RPMI7951 (cell line): ENCODE measurements at regions not wholly inside any gene's neighbourhood (a gene's known extent, or its start where the extent isn't known, plus 50 kb on each side); places are given as distances from the start of the nearest gene placed in this dataset.
"Not testable (repeated sequence)": the region's sequence is repeated elsewhere in the genome, so short reads cannot be mapped to it uniquely, and the experiment has no call there.

ENCODE experiments used
- DNase-seq: peaks from one replicate; pipeline ENCODE4 v3.0.0-alpha.2; 2012; ENCODE audit warnings: low read depth

DNA sequence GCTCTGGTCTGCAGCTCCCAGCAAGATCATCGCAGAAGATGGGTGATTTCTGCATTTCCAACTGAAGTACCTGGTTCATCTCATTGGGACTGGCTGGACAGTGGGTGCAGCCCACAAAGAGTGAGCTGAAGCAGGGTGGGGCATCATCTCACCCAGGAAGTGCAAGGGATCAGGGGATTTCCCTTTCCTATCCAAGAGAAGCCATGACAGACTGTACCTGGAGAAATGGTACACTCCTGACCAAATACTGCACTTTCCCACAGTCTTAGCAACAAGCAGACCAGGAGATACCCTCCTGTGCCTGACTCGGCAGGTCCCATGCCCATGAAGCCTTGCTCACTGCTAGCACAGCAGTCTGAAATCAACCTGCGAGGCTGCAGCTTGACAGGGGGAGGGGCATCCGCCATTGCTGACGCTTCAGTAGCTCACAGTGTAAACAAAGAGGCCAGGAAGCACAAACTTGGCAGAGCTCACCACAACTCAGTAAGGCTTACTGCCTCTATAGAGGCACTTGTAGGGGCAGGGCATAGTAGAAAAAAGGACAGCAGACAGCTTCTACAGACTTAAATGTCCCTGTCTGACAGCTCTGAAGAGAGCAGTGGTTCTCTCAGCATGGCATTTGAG, 60.5 kb downstream of the AREG start:
- peak; percentile 72 for DNase-seq

DNA sequence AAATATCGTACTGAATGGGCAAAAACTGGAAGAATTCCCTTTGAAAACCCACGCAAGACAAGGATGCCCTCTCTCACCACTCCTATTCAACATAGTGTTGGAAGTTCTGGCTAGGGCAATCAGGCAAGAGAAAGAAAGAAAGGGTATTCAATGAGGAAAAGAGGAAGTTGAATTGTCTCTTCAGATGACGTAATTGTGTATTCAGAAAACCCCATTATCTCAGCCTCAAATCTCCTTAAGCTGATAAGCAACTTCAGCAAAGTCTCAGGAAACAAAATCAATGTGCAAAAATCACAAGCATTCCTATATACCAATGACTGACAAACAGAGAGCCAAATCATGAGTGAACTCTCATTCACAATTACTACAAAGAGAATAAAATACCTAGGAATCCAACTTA, 64.4 kb downstream of the AREG start:
- not testable (repeated sequence) for DNase-seq

DNA sequence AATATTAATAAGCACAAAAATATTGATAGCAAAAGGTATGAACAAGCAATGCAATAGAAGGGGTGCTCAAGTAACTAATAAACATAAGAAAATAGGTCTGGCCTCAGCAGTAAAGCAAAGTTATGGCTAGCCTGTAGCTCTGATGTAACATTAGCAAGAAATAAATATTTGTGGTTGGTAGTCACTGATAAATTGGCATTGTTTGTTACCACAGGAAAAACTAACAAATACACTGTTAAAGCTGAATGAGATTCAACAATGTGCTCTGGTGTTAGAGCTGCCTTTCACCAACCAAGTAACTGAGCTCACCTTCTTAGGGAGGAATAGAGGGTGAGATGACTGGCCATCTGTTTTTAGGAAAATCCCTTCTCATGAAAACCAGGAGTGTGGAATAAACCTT, 71.4 kb downstream of the AREG start:
- DNase-seq, result no peak

DNA sequence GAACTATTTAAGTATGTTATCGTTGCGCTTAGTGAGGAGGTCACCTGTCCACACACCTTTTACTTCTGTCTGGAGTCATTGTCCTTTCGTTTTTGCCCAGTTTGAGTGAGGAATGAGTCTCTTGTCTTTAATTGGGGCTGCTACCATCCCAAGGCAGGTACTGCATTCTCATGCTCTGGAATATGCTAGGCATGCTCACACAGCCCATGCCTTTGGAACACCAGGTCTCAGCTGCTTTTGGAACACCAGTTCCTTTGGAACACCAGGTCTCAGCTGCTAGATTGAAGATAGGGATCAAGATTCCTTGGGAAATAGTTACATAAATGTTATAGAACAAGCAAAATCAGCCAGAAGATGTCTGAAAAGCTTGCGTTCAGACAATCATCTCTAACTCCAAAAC, 73.1 kb downstream of the AREG start:
- no peak for DNase-seq

DNA sequence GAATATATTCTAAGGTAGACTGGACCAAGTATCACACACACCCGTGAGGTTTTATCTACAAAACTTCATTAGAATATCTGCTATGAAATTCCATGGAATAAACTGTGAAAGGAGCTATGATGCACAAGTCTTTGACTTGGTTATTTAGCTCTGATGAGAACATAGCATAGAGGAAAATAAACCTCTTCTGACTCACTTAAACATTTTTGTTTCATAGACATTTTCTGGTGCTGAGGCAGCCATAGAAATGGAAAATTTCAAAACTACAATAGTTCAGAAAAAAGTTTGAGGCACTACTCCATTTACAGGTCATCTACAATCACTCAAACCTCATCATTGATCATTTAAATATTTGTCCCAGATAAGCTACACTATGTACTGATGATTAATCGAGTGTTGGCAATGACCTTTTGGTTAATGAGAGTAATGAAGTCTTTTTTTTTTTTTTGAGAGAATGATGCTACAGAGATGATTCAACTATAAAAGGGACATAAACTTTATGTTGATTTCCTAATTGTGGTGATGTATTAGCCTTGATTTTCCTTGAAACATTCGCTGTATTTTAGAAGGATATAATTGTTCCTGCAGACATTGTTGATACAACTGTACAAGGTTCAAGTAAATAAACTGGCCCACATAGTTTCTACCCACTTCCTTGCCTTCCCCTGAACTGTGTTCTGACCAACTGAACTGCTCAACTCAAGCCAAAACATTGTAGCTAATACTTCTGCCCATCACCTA, 77.5 kb downstream of the AREG start:
- DNase-seq, result no peak

DNA sequence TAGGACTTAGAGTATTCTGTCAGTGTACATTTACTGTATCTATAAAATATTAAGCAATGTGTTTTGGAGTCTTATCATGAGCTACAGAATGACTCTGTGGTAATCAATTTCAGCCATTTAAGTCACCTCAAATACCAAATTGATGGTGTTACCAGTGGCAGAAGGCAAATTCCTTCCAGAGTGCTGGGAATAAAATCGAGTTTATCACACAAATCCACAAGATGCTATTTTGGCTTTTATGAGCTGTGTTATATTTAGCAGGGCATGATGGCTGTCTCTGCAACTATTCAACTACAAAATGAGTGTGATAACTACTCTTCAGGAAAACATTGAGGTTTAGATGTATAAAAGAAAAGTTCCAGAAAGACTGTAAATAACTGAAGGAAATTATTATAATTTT, 78.2 kb downstream of the AREG start:
- no peak for DNase-seq

DNA sequence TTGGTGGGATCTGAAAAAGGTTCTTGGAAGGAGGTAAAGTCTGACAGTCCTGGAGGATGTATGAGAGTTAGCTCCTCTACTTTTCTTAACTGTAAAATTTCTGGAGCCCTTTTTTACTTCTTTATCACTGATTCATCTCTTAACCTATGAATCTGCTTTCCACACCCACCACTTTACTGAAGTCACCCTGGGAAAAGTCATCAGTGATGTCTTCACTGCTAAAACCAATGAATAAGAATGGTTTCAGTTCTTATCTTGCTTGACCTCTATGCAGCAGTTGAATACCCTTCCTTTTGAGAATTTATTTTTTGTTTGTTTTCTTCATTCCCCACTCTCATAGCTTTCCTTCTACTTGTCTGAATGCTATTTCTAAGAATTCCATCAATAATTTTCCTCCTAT, 80.0 kb downstream of the AREG start:
- no peak for DNase-seq

DNA sequence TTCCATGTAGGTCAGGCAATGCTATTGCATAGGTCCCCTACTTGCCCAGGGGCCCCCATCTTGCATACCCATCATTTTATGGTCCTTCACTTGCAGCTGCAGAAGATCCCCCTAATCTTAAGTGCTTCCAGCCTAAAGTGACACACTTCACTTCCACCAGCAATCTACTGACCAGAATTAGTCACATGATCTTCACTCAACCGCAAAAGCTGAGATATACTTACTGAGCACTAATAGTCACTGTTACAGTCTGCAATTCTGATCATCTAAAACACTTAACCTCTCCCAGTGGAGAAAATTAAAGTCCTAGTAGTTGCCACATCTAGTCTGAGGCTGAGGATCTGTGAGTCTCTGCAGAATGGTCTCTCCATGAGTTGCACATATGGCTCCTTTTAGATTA, 82.1 kb downstream of the AREG start:
- DNase-seq, result no peak

DNA sequence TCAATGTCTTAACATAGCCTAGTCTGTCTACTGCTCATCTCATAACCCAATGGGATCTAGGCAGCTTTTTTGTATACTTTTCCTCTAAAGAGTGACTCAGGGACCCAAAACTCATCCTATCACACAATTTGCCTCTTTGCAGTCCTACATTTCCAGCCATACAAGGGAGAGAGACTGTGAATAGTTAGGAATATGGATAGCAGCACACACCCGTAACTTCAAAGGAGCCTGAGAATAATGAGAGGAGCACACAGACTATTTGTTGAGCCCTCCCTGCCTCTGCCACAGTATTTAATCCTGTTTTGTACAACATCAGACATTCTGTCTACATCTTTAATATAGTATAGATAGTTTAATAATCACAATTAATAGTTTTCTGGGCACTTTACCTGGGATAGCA, 83.2 kb downstream of the AREG start:
- no peak for DNase-seq

DNA sequence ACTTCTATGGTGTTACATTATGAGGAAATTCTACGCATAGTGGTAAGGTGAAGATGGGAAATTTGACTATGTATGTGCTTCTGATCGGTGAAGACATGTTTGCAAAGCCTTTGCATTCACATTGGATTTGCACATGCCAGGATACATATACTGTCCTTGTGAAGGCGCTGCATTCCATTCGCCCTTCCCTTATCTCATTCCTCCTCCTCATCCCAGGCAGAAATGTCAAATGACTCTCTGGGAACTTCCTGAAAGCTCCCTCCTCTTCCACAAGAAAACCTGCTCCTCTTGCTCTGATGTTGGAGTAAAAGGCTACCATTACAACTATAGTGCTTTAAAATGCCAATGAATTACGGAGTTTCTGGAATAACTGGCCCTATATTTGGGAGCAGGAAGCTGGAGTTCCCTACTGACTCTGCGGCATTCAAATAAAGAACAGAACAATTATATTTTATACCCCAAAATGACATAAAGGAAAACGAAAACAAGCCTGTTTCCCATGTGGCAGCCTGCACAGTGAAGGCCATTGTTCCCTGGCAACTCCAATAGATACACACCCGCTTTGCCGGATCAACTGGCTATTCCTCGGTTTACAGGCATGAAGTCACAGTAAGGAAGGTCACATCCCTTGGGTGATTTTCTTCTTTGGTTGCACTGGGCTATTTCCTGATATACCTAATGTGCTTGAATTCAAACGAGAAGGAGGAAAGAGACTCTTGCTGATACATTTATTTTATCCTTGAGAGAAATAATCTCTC, 84.5 kb downstream of the AREG start:
- no peak for DNase-seq

DNA sequence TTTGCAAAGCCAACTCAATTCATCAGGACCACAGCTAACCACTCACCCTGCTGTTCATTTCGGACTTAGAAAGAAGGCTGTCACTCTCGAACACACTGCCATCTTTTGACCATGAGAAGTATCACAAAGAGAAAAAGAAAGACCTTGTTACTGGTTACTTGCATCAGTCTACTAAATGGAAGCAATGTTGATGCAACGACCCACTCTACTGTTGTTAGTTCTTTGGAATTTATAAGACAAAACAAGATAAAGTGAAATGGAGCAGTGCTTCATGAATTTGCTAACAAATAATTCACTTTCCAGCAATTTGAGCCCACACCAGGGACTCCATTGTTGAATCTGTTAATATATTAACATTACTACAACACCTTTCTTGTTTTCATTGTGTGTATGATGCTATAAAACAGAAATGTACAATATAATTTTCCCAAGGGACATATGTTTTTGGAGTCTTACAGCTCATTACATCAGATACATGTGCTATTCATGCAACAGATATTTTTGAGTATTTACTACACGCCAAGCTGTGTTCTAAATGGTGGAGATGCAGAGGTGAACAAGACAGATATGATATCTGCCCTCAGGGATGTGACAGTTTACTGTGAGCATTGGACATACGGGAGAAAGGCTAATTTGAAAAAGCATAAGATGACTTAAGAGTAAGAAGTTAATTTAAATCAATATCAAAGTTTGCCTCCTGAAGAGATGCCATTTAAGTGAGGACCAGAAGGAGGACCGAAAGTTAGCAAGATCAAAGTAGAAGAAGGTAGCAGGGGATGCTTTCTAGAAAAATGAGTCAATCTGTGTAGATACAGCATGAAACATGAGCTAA, 87.2 kb downstream of the AREG start:
- DNase-seq, result peak; percentile 84

DNA sequence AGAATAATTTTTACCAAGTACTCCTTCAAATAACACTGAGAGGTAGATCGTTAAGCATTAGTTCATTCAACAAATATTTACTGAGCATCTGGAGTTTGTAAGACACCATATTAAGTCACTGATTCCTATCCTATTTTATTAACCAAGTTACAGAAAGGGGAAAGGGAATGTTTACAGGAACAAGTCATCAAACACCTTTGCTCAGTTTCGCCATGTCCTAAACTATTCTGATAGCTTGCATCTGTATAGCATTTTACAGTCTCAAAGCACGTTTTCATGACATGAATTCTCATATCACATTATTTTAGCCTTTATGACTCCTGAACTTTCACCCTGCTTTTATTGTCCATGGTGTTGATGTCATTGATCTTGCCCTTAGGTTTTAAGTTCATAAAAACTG, 89.2 kb downstream of the AREG start:
- DNase-seq, result no peak

DNA sequence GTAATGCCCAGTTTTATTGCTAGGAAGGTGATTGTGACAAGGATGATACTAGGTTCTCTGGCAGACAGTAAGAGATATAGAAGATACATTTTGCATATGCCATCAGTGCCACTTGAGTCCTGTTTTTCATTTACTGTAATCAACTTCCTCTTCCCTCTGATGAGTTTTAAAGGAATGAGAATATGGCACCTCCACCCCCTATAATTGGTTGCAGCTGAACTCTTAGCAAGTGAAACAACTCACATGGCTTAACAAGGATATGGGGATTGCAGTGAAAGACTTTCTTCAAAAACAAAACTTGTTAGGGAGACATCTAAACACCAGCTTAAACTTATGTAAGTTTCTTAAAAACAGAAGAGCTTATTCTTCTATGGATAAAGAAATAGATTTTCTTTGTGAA, 90.0 kb downstream of the AREG start:
- peak; percentile 55 for DNase-seq

DNA sequence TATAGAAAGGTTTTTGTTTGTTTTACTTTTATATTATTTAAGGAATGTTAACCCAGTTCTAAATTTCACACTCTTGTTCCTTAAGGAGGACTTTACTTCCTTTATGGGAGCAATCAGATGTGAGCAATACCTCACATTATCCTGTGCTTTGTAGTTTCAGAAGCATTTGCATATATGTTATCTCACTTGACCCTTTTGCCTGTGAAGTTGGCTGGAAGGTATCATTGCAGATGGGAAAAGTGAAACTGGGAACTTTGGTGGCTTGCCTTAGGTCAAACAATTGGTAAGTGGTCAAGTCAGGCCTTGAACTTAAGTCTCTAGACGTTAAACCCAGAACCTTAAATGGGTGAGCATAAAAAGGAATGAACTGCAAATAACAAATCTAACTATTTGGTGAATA, 90.6 kb downstream of the AREG start:
- DNase-seq, result no peak

DNA sequence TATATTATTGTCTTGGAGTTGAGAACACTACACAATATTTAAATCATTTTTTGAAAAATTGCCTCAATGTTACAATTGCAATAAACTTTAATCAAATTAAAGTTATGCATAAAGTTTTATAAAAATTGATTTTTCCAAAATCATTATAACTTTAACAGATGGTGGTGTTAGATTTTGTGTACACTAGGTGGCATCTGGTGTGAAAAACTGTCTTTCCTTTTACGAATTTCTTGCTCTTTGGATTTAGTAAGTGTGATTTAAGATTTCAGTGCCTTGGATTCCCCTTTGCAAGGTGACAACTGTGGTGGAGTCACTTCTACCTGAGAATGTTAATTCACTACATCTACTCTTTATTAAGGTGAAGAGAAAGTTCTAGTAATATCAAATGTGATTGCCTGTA, 91.6 kb downstream of the AREG start:
- no peak for DNase-seq

DNA sequence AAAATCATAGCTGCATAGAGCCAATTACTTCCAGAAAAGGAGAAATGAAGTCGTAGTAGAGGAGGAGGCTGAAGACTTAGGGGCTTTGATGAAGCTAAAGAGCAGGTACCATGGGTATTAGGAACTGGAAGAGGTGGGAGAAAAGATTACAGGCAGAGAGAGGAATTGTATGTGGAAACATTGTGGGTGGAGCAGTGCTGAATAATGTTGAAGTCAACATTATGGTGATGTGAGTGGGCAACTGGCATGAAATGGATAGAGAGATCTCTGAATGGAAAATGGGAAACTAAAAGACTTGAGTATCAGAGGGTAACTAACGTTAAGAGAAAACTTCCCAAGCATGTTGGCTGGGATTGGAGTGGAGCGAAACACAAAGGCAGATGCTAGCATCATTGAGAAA, 92.5 kb downstream of the AREG start:
- no peak for DNase-seq

DNA sequence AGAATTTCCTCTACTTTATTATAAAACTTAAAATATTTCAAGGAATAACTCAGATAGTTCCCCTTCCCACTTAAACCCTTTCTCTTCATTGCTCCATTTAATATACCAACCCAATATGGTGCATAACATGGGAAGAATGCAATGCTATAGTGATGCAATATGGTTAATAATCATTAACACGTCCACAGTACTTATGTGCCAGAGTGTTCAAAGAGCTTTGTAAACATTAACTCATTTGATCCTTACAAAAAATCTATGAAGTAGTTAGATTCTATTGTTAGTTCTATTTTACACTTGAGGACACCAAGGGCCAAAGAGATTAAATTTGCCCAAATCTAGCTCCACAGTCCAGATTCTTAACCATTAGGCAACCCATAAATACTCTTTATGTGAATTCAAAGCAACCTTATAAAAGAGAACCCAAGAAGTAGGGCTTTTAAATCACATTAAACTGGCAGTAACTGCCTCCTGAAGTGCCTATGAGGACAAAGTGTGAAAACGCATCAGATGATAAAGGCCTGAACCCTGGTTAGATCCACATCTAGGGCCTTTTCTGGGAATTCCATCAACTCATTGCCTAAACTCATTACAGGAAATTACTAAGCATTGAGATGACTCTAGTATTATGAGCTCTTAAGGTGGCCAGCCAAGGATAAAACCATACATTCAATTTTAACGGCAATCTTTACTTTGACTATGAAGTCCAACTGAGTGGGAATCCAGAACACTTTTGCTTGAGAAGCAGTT, 94.3 kb downstream of the AREG start:
- DNase-seq, result no peak

DNA sequence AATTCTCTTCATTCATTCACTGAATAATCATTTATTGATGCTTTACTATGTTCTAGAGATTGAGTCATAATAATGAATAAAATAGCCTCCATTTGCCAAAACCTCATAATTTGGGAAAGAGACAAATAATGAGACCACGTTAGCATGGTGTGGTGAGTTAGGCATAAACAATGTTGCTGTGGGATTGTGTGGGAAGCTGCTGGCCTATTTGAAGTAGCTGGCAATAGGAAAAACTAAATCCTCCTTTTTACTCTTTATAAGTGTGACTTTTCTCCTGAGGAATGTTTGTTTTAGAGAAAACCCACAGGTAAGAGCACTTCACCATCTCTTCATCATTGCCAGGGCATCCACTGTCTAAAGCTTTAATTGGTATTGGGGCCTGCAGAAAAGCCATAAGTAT, 95.3 kb downstream of the AREG start:
- DNase-seq, result peak; percentile 39

DNA sequence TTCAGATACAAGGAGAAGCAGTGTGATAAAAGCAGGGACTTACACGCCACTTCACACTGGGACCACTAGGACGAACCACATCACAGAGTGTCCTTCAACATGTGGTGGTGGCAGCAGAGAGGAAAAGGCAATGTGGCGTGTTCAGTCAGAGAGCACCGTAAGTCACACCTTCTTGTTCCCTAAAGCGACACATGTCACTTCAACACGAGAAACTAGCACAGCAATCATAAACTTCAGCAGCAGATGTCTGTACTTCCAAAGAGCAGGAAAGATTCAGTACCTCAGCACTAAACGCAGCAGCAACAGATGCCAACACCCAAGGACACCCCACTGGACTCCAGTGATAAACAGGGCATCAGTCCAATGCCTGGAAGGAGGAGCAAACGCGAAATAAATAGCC, 96.7 kb downstream of the AREG start:
- DNase-seq, result no peak

DNA sequence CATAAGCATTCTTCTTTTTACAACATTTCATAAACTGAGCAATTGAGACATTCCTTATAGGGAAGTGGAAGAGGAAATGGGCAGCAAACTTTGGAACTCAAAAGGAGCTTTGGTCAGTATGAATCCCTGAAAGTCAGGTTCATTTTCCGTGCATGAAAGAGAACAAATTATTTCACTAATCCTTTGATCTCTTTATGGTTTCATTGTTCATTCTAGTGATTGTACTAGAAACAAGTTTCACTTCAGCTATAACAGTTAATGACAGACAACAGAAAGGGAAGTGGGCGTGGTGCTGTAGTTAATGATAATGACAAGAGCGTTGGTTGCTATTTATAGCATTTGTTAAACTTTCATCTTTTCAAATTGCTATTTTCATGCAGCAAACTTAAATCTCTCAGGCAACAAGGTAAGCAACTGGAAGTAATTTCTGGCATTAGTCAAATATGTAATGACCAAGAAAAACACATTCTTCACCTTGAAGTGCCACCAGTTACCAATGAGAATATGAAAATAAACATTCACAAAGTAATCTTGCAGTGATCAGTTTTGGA, 98.4 kb downstream of the AREG start:
- no peak for DNase-seq

DNA sequence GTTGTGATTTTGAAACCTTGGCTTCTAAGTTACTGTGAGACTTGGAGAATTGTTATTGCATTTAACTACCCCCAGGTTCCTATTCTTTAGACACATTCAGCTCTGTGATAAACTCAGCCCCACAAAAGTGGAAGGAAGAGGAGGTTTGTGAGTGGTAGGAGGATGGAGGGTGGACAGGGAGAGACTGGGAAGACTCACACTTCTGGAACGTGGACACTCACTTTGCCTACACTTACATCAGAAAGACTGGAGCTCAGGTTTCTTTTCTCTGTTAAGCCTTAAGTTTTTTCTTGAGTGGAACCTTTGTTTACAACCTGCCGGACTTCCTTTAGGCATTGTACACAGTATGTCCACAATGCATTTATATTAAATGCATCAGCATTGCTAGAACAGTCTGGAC, 99.0 kb downstream of the AREG start:
- peak; percentile 47 for DNase-seq
